HG02885 (cell line): ENCODE measurements at regions not wholly inside any gene's neighbourhood (a gene's known extent, or its start where the extent isn't known, plus 50 kb on each side); places are given as distances from the start of the nearest gene placed in this dataset.
"Not testable (repeated sequence)": the region's sequence is repeated elsewhere in the genome, so short reads cannot be mapped to it uniquely, and the experiment has no call there.

Experiments used
- ATAC-seq: cut with Tn5 transposase; IDR thresholded peaks from one replicate; pipeline ENCODE4 v1.9.1; 2021; ENCODE audit warnings: mild to moderate bottlenecking; ENCODE audit not compliant: unreplicated experiment, poor library complexity

- ATAC-seq: no peak
Measured at GRCh38 chr3:86382556-86382955, 608.4 kb downstream of the VGLL3 start.

GRCh38 chr3:86381247-86381646, 609.7 kb downstream of the VGLL3 start:
- ATAC-seq: no peak

GRCh38 chr3:86379280-86379679, 611.7 kb downstream of the VGLL3 start:
- ATAC-seq: no peak

- ATAC-seq: no peak
Measured at GRCh38 chr3:86378829-86379228, 612.1 kb downstream of the VGLL3 start.

GRCh38 chr3:86335566-86335965, 655.4 kb downstream of the VGLL3 start:
- not testable (repeated sequence) for ATAC-seq

- ATAC-seq: no peak
Measured at GRCh38 chr3:86333636-86334035, 657.3 kb downstream of the VGLL3 start.

- no peak for ATAC-seq
Measured at GRCh38 chr3:86303935-86304334, 687.0 kb downstream of the VGLL3 start.

GRCh38 chr3:86282106-86282787, 708.7 kb downstream of the VGLL3 start:
- no peak for ATAC-seq

- no peak for ATAC-seq
Measured at GRCh38 chr3:86269364-86270155, 721.4 kb downstream of the VGLL3 start.

- ATAC-seq: peak; percentile 76
Measured at GRCh38 chr3:86257955-86258641, 732.9 kb downstream of the VGLL3 start.

GRCh38 chr3:86254480-86254879, 736.5 kb downstream of the VGLL3 start:
- ATAC-seq: no peak

- no peak for ATAC-seq
Measured at GRCh38 chr3:86251781-86252180, 739.2 kb downstream of the VGLL3 start.

- no peak for ATAC-seq
Measured at GRCh38 chr3:86249833-86250232, 741.1 kb downstream of the VGLL3 start.

- ATAC-seq: no peak
Measured at GRCh38 chr3:86245360-86245759, 745.6 kb downstream of the VGLL3 start.

GRCh38 chr3:86244905-86245304, 746.0 kb downstream of the VGLL3 start:
- ATAC-seq: no peak

- ATAC-seq: no peak
Measured at GRCh38 chr3:86239946-86240345, 751.0 kb downstream of the VGLL3 start.

GRCh38 chr3:86234506-86235254, 756.3 kb downstream of the VGLL3 start:
- ATAC-seq: no peak

GRCh38 chr3:86230762-86231161, 760.2 kb downstream of the VGLL3 start:
- ATAC-seq: no peak

GRCh38 chr3:86229775-86230094, 761.2 kb downstream of the VGLL3 start:
- ATAC-seq: no peak

GRCh38 chr3:86229086-86229774, 761.7 kb downstream of the VGLL3 start:
- no peak for ATAC-seq
